ENCODE measurements at regions not wholly inside any gene's neighbourhood (a gene's known extent, or its start where the extent isn't known, plus 50 kb on each side); places are given as distances from the start of the nearest gene placed in this dataset.

DNA sequence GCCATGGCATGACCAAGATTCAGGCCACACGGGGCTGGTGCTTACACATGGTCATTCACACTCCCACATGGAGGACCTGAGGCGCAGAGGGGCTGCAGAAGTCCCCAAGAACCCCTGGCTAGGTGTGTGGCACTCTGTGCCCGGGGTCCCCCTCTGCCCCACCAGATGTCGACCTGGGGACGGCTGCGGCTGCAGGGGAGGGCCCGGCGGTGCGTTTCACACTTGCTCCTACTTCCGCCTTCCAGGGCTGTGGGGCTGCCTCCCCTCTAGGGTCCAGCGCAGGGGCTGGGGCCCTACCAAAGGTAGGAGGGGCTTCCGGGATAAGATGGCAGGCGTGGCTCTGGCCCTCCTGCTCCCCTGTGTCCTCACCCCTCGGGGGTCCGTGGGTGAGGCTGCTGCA, 81.1 kb upstream of the SLCO4A1 start:
- TF ChIP-seq CTCF (IDR thresholded peaks at IDR 0.05) (no peak), TCF7 (CRISPR knock-in tag; IDR thresholded peaks at IDR 0.05; ENCODE audit: low read depth) (no peak), TEAD4 (CRISPR knock-in tag; IDR thresholded peaks at IDR 0.05) (no peak), MAX (CRISPR knock-in tag; IDR thresholded peaks at IDR 0.05) (no peak), ELF4 (CRISPR knock-in tag; IDR thresholded peaks at IDR 0.05; ENCODE audit: low read depth) (no peak), FOXP1 (CRISPR knock-in tag; IDR thresholded peaks at IDR 0.05; ENCODE audit: borderline replicate concordance) (no peak)
- TF ChIP-seq, protein P1, sequence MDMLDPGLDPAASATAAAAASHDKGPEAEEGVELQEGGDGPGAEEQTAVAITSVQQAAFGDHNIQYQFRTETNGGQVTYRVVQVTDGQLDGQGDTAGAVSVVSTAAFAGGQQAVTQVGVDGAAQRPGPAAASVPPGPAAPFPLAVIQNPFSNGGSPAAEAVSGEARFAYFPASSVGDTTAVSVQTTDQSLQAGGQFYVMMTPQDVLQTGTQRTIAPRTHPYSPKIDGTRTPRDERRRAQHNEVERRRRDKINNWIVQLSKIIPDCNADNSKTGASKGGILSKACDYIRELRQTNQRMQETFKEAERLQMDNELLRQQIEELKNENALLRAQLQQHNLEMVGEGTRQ (CRISPR knock-in tag; IDR thresholded peaks at IDR 0.05) = no peak
- TF ChIP-seq, protein P2, sequence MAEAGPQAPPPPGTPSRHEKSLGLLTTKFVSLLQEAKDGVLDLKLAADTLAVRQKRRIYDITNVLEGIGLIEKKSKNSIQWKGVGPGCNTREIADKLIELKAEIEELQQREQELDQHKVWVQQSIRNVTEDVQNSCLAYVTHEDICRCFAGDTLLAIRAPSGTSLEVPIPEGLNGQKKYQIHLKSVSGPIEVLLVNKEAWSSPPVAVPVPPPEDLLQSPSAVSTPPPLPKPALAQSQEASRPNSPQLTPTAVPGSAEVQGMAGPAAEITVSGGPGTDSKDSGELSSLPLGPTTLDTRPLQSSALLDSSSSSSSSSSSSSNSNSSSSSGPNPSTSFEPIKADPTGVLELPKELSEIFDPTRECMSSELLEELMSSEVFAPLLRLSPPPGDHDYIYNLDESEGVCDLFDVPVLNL (CRISPR knock-in tag; IDR thresholded peaks at IDR 0.05; ENCODE audit: borderline replicate concordance, low read depth) = no peak
